H1 (cell line): ENCODE measurements at regions not wholly inside any gene's neighbourhood (a gene's known extent, or its start where the extent isn't known, plus 50 kb on each side); places are given as distances from the start of the nearest gene placed in this dataset.

Experiments
- CTCF ChIA-PET: fragments of 300-600 bp; sonication (Branson Sonifier 250); formaldehyde crosslinking; loops from one replicate; lab custom pipeline; 2021; ENCODE audit not compliant: partially characterized antibody; lab: Charles Lee
- POLR2A ChIA-PET: fragments of 300-600 bp; sonication (Branson Sonifier 250); formaldehyde crosslinking; loops from one replicate; lab custom pipeline; 2021; ENCODE audit warnings: inconsistent platforms; ENCODE audit not compliant: partially characterized antibody; lab: Charles Lee
- DNase-seq, 2 experiments: peaks; one replicate each; pipeline versions ENCODE4 v3.0.0 to v3.0.0-alpha.2; 2010 to 2022; ENCODE audit warnings: low spot score in 2 of 2, low read depth in 1 of 2, mixed read lengths in 1 of 2
- FAIRE-seq: peaks from 2 replicates; lab custom pipeline; 2011; peaks lifted over from hg19 to GRCh38; lab: Jason Lieb, UNC
- H2AFZ ChIP-seq: 2 replicates; pipeline ENCODE4 v1.8.1; 2012; ENCODE audit warnings: low read length, inconsistent platforms
- H2AK5ac ChIP-seq: 2 replicates; pipeline ENCODE4 v1.6.1; 2013; ENCODE audit warnings: low read depth, low read length
- H2BK120ac ChIP-seq: replicated peaks from 2 replicates; pipeline ENCODE3; 2013; ENCODE audit warnings: low read depth, low read length, inconsistent platforms
- H2BK12ac ChIP-seq: 2 replicates; pipeline ENCODE4 v1.6.1; 2013; ENCODE audit warnings: low read depth, low read length
- H2BK15ac ChIP-seq: 2 replicates; pipeline ENCODE4 v1.6.1; 2013; ENCODE audit warnings: low read length
- H2BK20ac ChIP-seq: 2 replicates; pipeline ENCODE4 v1.6.1; 2013; ENCODE audit warnings: low read length
- H2BK5ac ChIP-seq: 2 replicates; pipeline ENCODE4 v1.6.1; 2013; ENCODE audit warnings: low read depth, low read length
- H3K14ac ChIP-seq: 2 replicates; pipeline ENCODE4 v1.6.1; 2013; ENCODE audit warnings: inconsistent platforms; ENCODE audit not compliant: insufficient read length
- H3K18ac ChIP-seq: 2 replicates; pipeline ENCODE4 v1.6.1; 2013; ENCODE audit warnings: low read length; ENCODE audit errors: extremely low read depth
- H3K23ac ChIP-seq: 2 replicates; pipeline ENCODE4 v1.6.1; 2013; ENCODE audit warnings: inconsistent platforms; ENCODE audit not compliant: insufficient read length
- H3K23me2 ChIP-seq: 2 replicates; pipeline ENCODE4 v1.6.1; 2013; ENCODE audit warnings: low read depth, low read length
- H3K27ac ChIP-seq: 2 replicates; pipeline ENCODE4 v1.6.1; 2011; ENCODE audit warnings: low read depth, low read length, inconsistent platforms
- H3K27me3 ChIP-seq, 4 experiments: replicated peaks in 1 of 4; 1 replicate in 1 of 4; 2 replicates in 3 of 4; pipeline versions ENCODE4 v1.6.1 to v1.8.1; 2011 to 2013; ENCODE audit warnings: low read length in 3 of 4, mild to moderate bottlenecking in 3 of 4, inconsistent platforms in 2 of 4, mixed read lengths in 2 of 4, moderate library complexity in 1 of 4; ENCODE audit not compliant: control insufficient read depth in 3 of 4, insufficient read depth in 3 of 4; ENCODE audit errors: extremely low read depth in 1 of 4
- H3K36me3 ChIP-seq, 4 experiments: 2 replicates each; pipeline versions ENCODE4 v1.6.1 to v1.8.1; 2011 to 2013; ENCODE audit warnings: mild to moderate bottlenecking in 4 of 4, low read length in 3 of 4, moderate library complexity in 2 of 4, control low read depth in 1 of 4, inconsistent platforms in 1 of 4; ENCODE audit not compliant: insufficient read depth in 4 of 4, control insufficient read depth in 2 of 4
- H3K4ac ChIP-seq: replicated peaks from 2 replicates; pipeline ENCODE3; 2013; ENCODE audit warnings: low read length, low read depth, mixed read lengths, inconsistent platforms; ENCODE audit not compliant: insufficient read length
- H3K4me1 ChIP-seq, 4 experiments: replicated peaks in 1 of 4; 1 replicate in 1 of 4; 2 replicates in 3 of 4; pipeline versions ENCODE4 v1.6.1 to v1.8.1; 2011 to 2013; ENCODE audit warnings: low read length in 3 of 4, inconsistent platforms in 2 of 4, mixed read lengths in 1 of 4; ENCODE audit not compliant: insufficient read depth in 4 of 4, control insufficient read depth in 3 of 4
- H3K4me2 ChIP-seq, 2 experiments: 2 replicates each; pipeline versions ENCODE4 v1.6.1 to v1.8.1; 2011 to 2013; ENCODE audit warnings: low read depth in 2 of 2, low read length in 2 of 2, control low read depth in 1 of 2, inconsistent platforms in 1 of 2, mild to moderate bottlenecking in 1 of 2; ENCODE audit not compliant: insufficient read depth in 1 of 2
- H3K4me3 ChIP-seq, 4 experiments: fragments of 200-600, 300-600 bp in 1 of 4; sonication (generic), shearing (Covaris generic), sonication (Bioruptor Twin) in 1 of 4; 2 replicates each; pipeline versions ENCODE4 v1.5.1 to v1.8.1; 2011 to 2016; ENCODE audit warnings: low read length in 4 of 4, low read depth in 3 of 4, control low read depth in 2 of 4, inconsistent platforms in 2 of 4, mild to moderate bottlenecking in 2 of 4, mixed read lengths in 1 of 4, moderate library complexity in 1 of 4; ENCODE audit not compliant: insufficient read depth in 2 of 4; ENCODE audit errors: extremely low read depth in 1 of 4
- H3K56ac ChIP-seq: replicated peaks from 2 replicates; pipeline ENCODE3; 2013; ENCODE audit warnings: low read depth, mild to moderate bottlenecking, mixed read lengths, low read length, inconsistent platforms; ENCODE audit not compliant: insufficient read length
- H3K79me1 ChIP-seq: 2 replicates; pipeline ENCODE4 v1.6.1; 2013; ENCODE audit warnings: low read depth, low read length, control low read depth
- H3K79me2 ChIP-seq, 2 experiments: 2 replicates each; pipeline versions ENCODE4 v1.6.1 to v1.8.1; 2012 to 2013; ENCODE audit warnings: low read length in 2 of 2, mild to moderate bottlenecking in 2 of 2, inconsistent platforms in 1 of 2; ENCODE audit not compliant: insufficient read depth in 2 of 2, control insufficient read depth in 1 of 2
- H3K9ac ChIP-seq, 4 experiments: replicated peaks in 1 of 4; 1 replicate in 1 of 4; 2 replicates in 3 of 4; pipeline versions ENCODE4 v1.6.1 to v1.8.1; 2011 to 2013; ENCODE audit warnings: low read depth in 3 of 4, low read length in 3 of 4, control low read depth in 2 of 4, mild to moderate bottlenecking in 2 of 4, moderate library complexity in 2 of 4, inconsistent platforms in 1 of 4; ENCODE audit errors: extremely low read depth in 1 of 4
- H3K9me3 ChIP-seq, 2 experiments: 2 replicates each; pipeline versions ENCODE4 v1.6.1 to v1.8.1; 2012 to 2013; ENCODE audit warnings: mild to moderate bottlenecking in 2 of 2, moderate library complexity in 2 of 2, control low read depth in 1 of 2, inconsistent platforms in 1 of 2, low read depth in 1 of 2, low read length in 1 of 2, mixed read lengths in 1 of 2; ENCODE audit not compliant: insufficient read depth in 2 of 2
- H4K20me1 ChIP-seq, 2 experiments: replicated peaks in 1 of 2; 2 replicates each; pipeline versions ENCODE3 to v1.8.1; 2011 to 2013; ENCODE audit warnings: inconsistent platforms in 2 of 2, low read length in 2 of 2, mild to moderate bottlenecking in 1 of 2; ENCODE audit not compliant: insufficient read depth in 2 of 2, control insufficient read depth in 1 of 2
- H4K5ac ChIP-seq: 2 replicates; pipeline ENCODE4 v1.6.1; 2013; ENCODE audit warnings: low read length, low read depth, mixed read lengths, inconsistent platforms; ENCODE audit not compliant: insufficient read length
- H4K8ac ChIP-seq: 2 replicates; pipeline ENCODE4 v1.8.0; 2013; ENCODE audit warnings: mild to moderate bottlenecking, moderate library complexity, low read length, inconsistent platforms; ENCODE audit not compliant: insufficient read depth; ENCODE audit errors: extremely low read depth
- H4K91ac ChIP-seq: replicated peaks from 2 replicates; pipeline ENCODE3; 2013; ENCODE audit warnings: low read length, mixed read lengths, inconsistent platforms; ENCODE audit not compliant: insufficient read length
- KDM4A ChIP-seq: IDR thresholded peaks from one replicate; pipeline ENCODE4 v1.7.1; 2012; ENCODE audit warnings: low read depth, mild to moderate bottlenecking, moderate library complexity, low read length, inconsistent platforms; ENCODE audit not compliant: severe bottlenecking
- WGBS, 2 experiments: shearing (Covaris generic) in 1 of 2; methylation state at CpG; one replicate each; pipeline versions ENCODE4 v1.1.6 to v1.1.7; 2013 to 2015; ENCODE audit warnings: low lambda C conversion rate in 2 of 2, mixed read lengths in 2 of 2, inconsistent platforms in 1 of 2, low coverage in 1 of 2, missing lambda C conversion rate in 1 of 2; ENCODE audit not compliant: insufficient replicate concordance in 2 of 2, insufficient coverage in 1 of 2, insufficient read length in 1 of 2; ENCODE audit errors: extremely low coverage in 1 of 2, missing lambda C conversion rate in 1 of 2; 5-methylcytosine and 5-hydroxymethylcytosine counted together

DNA sequence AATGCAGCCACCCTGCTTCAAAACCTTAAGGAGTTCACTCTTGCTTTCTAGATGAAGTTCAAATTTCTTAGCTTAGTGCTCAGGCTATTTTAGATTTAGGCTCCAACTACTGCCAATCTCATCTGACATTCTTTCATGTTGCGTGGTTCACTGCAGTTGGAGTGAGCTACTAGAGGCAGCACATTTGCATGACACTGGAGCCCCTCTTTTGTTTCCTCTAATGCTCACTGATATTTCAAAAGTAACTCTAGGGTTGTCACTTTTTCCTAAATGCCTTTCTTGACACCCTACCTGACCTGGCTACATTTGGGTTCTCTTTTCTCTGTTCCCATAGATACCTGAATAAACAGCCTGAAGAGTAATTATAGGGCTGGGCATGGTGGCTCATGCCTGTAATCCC lies 586.5 kb upstream of the GOT2 start:
- H4K91ac ChIP-seq = no peak overlapping the region
- H2BK20ac ChIP-seq = no peak overlapping the region
- no peak overlapping the region for H2BK15ac ChIP-seq
- H3K9ac ChIP-seq = no peak overlapping the region
- POLR2A ChIA-PET = no interaction called here
- H3K27ac ChIP-seq = no peak overlapping the region
- H4K8ac ChIP-seq = no peak overlapping the region
- H3K23me2 ChIP-seq = no peaks in the 10 kb centered on the region
- no peak overlapping the region for H2AK5ac ChIP-seq
- H3K79me1 ChIP-seq = no peaks in the 10 kb centered on the region
- no peaks in the 10 kb centered on the region; a peak in 1 of 7 replicates for H3K27me3 ChIP-seq
- WGBS, 2 experiments = 15% methylated on average over 1 of the region's 1 CpG; no CpG with 5 or more reads in 1 of the 2 experiments
- no peaks in the 10 kb centered on the region for H3K79me2 ChIP-seq
- no peak overlapping the region for H3K23ac ChIP-seq
- H2BK5ac ChIP-seq = no peak overlapping the region
- no peaks in the 10 kb centered on the region for H4K20me1 ChIP-seq
- H3K9me3 ChIP-seq = no peaks in the 10 kb centered on the region; a peak in 1 of 4 replicates
- H2BK120ac ChIP-seq = no peak overlapping the region
- no peak overlapping the region for H2BK12ac ChIP-seq
- DNase-seq (no peak), FAIRE-seq (no peak)
- no peak overlapping the region for H3K4me2 ChIP-seq
- no peak overlapping the region for H2AFZ ChIP-seq
- H3K4me1 ChIP-seq = peaks cover 0 to 3% (median 0%) of the 10 kb centered on the region in 4 experiments; a peak in 3 of 7 replicates
- no peak overlapping the region for H3K4ac ChIP-seq
- H4K5ac ChIP-seq = no peak overlapping the region
- no peak overlapping the region for H3K18ac ChIP-seq
- CTCF ChIA-PET = interaction anchor here (0.8 kb wide), 1 partner anchor 506 kb away, joined by 3 read pairs; no protein-coding TSS in a partner anchor
- no peaks in the 10 kb centered on the region for H3K36me3 ChIP-seq
- no peak overlapping the region for H3K4me3 ChIP-seq
- no peak overlapping the region for H3K14ac ChIP-seq
- no peak overlapping the region for H3K56ac ChIP-seq
- no peak for TF ChIP-seq KDM4A
